NT2/D1 (cell line): ENCODE measurements at regions not wholly inside any gene's neighbourhood (a gene's known extent, or its start where the extent isn't known, plus 50 kb on each side); places are given as distances from the start of the nearest gene placed in this dataset.

Experiments used
- SUZ12 ChIP-seq: IDR thresholded peaks from 2 replicates; pipeline ENCODE4 v1.6.1; 2011; ENCODE audit not compliant: insufficient read length, insufficient read depth; ENCODE audit errors: extremely low read depth
- YY1 ChIP-seq: IDR thresholded peaks from 2 replicates; pipeline ENCODE4 v1.6.1; 2011; ENCODE audit not compliant: insufficient read length, insufficient read depth
- ZNF274 ChIP-seq: IDR thresholded peaks from 2 replicates; pipeline ENCODE4 v1.6.1; 2011; ENCODE audit warnings: mild to moderate bottlenecking, low read depth, low read length

- TF ChIP-seq SUZ12 = no peak
- TF ChIP-seq YY1 = no peak
- TF ChIP-seq ZNF274 = no peak
Observed at GRCh38 chr9:78746010-78746409, 449.1 kb downstream of the PSAT1 start.
